ENCODE measurements at regions not wholly inside any gene's neighbourhood (a gene's known extent, or its start where the extent isn't known, plus 50 kb on each side); places are given as distances from the start of the nearest gene placed in this dataset.
"Not testable (repeated sequence)": the region's sequence is repeated elsewhere in the genome, so short reads cannot be mapped to it uniquely, and the experiment has no call there.

GRCh38 chr3:139109271-139109670 is 64.6 kb upstream of the PRR23C start:
- WGBS, result 73% methylated on average over 5 of the region's 5 CpGs
- no peaks in the 10 kb centered on the region for H3K4me1 ChIP-seq (ENCODE audit: insufficient read depth)
- H3K27ac ChIP-seq (ENCODE audit: low read depth), result no peak overlapping the region
- no peak for DNase-seq (ENCODE audit: extremely low spot score)
- no peak overlapping the region for H3K4me3 ChIP-seq (ENCODE audit: low read depth, low read length)
- H3K36me3 ChIP-seq (ENCODE audit: insufficient read depth), result no peaks in the 10 kb centered on the region

- no peak overlapping the region for H3K27ac ChIP-seq (ENCODE audit: low read depth)
- DNase-seq (ENCODE audit: extremely low spot score), result no peak
- WGBS, result 62% methylated on average over 10 of the region's 10 CpGs
- no peaks in the 10 kb centered on the region for H3K4me1 ChIP-seq (ENCODE audit: insufficient read depth)
- H3K4me3 ChIP-seq (ENCODE audit: low read depth, low read length), result no peak overlapping the region
- H3K36me3 ChIP-seq (ENCODE audit: insufficient read depth), result no peaks in the 10 kb centered on the region
Observed at GRCh38 chr3:139110072-139110830, 65.6 kb upstream of the PRR23C start.

GRCh38 chr3:139110929-139111328 is 66.2 kb upstream of the PRR23C start:
- H3K36me3 ChIP-seq (ENCODE audit: insufficient read depth); H3K27ac ChIP-seq (ENCODE audit: low read depth); H3K4me1 ChIP-seq (ENCODE audit: insufficient read depth); DNase-seq (ENCODE audit: extremely low spot score); H3K4me3 ChIP-seq (ENCODE audit: low read depth, low read length): not testable (repeated sequence)
- 73% methylated on average over 2 of the region's 2 CpGs for WGBS

GRCh38 chr3:139111392-139112229 is 66.9 kb upstream of the PRR23C start:
- Histone ChIP-seq H3K4me1 (ENCODE audit: insufficient read depth) (no peaks in the 10 kb centered on the region), H3K36me3 (ENCODE audit: insufficient read depth) (no peaks in the 10 kb centered on the region), H3K4me3 (ENCODE audit: low read depth, low read length) (no peak overlapping the region), H3K27ac (ENCODE audit: low read depth) (no peak overlapping the region)
- no peak for DNase-seq (ENCODE audit: extremely low spot score)
- WGBS, result 7% methylated on average over 13 of the region's 13 CpGs

- Histone ChIP-seq H3K36me3 (ENCODE audit: insufficient read depth) (no peaks in the 10 kb centered on the region), H3K4me1 (ENCODE audit: insufficient read depth) (no peaks in the 10 kb centered on the region), H3K27ac (ENCODE audit: low read depth) (no peak overlapping the region), H3K4me3 (ENCODE audit: low read depth, low read length) (no peak overlapping the region)
- DNase-seq (ENCODE audit: extremely low spot score), result no peak
- 0% methylated on average over 1 of the region's 1 CpG for WGBS
Observed at GRCh38 chr3:139112230-139112558, 67.5 kb upstream of the PRR23C start.

GRCh38 chr3:139113231-139113992 is 68.7 kb upstream of the PRR23C start:
- no peak overlapping the region for H3K27ac ChIP-seq (ENCODE audit: low read depth)
- WGBS, result 55% methylated on average over 7 of the region's 7 CpGs
- no peaks in the 10 kb centered on the region for H3K4me1 ChIP-seq (ENCODE audit: insufficient read depth)
- no peaks in the 10 kb centered on the region for H3K36me3 ChIP-seq (ENCODE audit: insufficient read depth)
- H3K4me3 ChIP-seq (ENCODE audit: low read depth, low read length), result no peak overlapping the region
- no peak for DNase-seq (ENCODE audit: extremely low spot score)

GRCh38 chr3:139113993-139114375 is 69.3 kb upstream of the PRR23C start:
- Histone ChIP-seq H3K27ac (ENCODE audit: low read depth) (no peak overlapping the region), H3K36me3 (ENCODE audit: insufficient read depth) (no peaks in the 10 kb centered on the region), H3K4me3 (ENCODE audit: low read depth, low read length) (no peak overlapping the region), H3K4me1 (ENCODE audit: insufficient read depth) (no peaks in the 10 kb centered on the region)
- DNase-seq (ENCODE audit: extremely low spot score), result no peak
- WGBS, result 89% methylated on average over 4 of the region's 4 CpGs

- H3K4me3 ChIP-seq (ENCODE audit: low read depth, low read length), result not testable (repeated sequence)
- WGBS, result 90% methylated on average over 7 of the region's 7 CpGs
Observed at GRCh38 chr3:139116631-139117030, 71.9 kb upstream of the PRR23C start.

GRCh38 chr3:139117136-139117675 is 72.5 kb upstream of the PRR23C start:
- peak; percentile 31 for DNase-seq (ENCODE audit: extremely low spot score)
- H3K36me3 ChIP-seq (ENCODE audit: insufficient read depth), result no peaks in the 10 kb centered on the region

More at GRCh38 chr3:139116631-139117030, 71.9 kb upstream of the PRR23C start:
- not testable (repeated sequence) for DNase-seq (ENCODE audit: extremely low spot score); H3K27ac ChIP-seq (ENCODE audit: low read depth); H3K4me1 ChIP-seq (ENCODE audit: insufficient read depth); H3K36me3 ChIP-seq (ENCODE audit: insufficient read depth)

GRCh38 chr3:139117883-139118760 is 73.4 kb upstream of the PRR23C start:
- Histone ChIP-seq H3K27ac (ENCODE audit: low read depth) (no peak overlapping the region), H3K4me1 (ENCODE audit: insufficient read depth) (no peaks in the 10 kb centered on the region), H3K36me3 (ENCODE audit: insufficient read depth) (no peaks in the 10 kb centered on the region), H3K4me3 (ENCODE audit: low read depth, low read length) (no peak overlapping the region)
- 89% methylated on average over 7 of the region's 7 CpGs for WGBS
- DNase-seq (ENCODE audit: extremely low spot score), result no peak

More at GRCh38 chr3:139117136-139117675, 72.5 kb upstream of the PRR23C start:
- Histone ChIP-seq H3K4me3 (ENCODE audit: low read depth, low read length) (no peak overlapping the region), H3K4me1 (ENCODE audit: insufficient read depth) (no peaks in the 10 kb centered on the region), H3K27ac (ENCODE audit: low read depth) (no peak overlapping the region)
- WGBS, result 85% methylated on average over 1 of the region's 1 CpG

GRCh38 chr3:139118835-139119234 is 74.1 kb upstream of the PRR23C start:
- Histone ChIP-seq H3K36me3 (ENCODE audit: insufficient read depth) (no peaks in the 10 kb centered on the region), H3K4me3 (ENCODE audit: low read depth, low read length) (no peak overlapping the region), H3K27ac (ENCODE audit: low read depth) (no peak overlapping the region), H3K4me1 (ENCODE audit: insufficient read depth) (no peaks in the 10 kb centered on the region)
- DNase-seq (ENCODE audit: extremely low spot score), result no peak
- WGBS, result 89% methylated on average over 4 of the region's 4 CpGs

GRCh38 chr3:139119331-139120025 is 74.8 kb upstream of the PRR23C start:
- Histone ChIP-seq H3K4me1 (ENCODE audit: insufficient read depth) (no peaks in the 10 kb centered on the region), H3K4me3 (ENCODE audit: low read depth, low read length) (no peak overlapping the region), H3K27ac (ENCODE audit: low read depth) (no peak overlapping the region), H3K36me3 (ENCODE audit: insufficient read depth) (no peaks in the 10 kb centered on the region)
- DNase-seq (ENCODE audit: extremely low spot score), result no peak
- WGBS, result 93% methylated on average over 1 of the region's 1 CpG

Data from urinary bladder (tissue), 3 donors.